ENCODE measurements at regions not wholly inside any gene's neighbourhood (a gene's known extent, or its start where the extent isn't known, plus 50 kb on each side); places are given as distances from the start of the nearest gene placed in this dataset.

DNA sequence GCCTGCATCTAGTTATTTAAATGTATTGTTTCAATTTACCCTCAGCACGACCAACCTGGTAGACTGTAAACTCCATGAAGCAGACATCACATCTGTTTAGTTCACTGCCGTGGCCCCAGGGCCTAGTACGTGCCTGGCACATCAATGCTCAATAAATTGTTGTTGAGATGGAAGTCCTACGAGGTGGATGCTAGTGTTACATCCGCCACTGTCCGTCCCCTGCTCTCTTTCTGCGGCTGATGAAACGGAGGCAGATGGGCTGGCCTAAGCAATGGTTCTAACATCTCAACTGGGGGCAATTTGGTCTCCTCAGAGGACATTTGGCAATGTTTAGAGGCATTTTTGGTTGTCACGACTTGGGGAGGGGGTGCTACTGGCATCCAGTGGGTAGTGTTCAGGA lies 121.4 kb upstream of the IGSF21 start:
- H4K91ac ChIP-seq (ENCODE audit: low read depth, low read length, poor library complexity) = no peak overlapping the region
- H2BK12ac ChIP-seq (ENCODE audit: low read length) = no peak overlapping the region
- no CpG with 5 or more reads among the region's 9 CpGs for WGBS, 2 donors (ENCODE audit: extremely low coverage in 2 of 2, insufficient read length in 2 of 2, insufficient replicate concordance in 1 of 2)
- H3K79me1 ChIP-seq (ENCODE audit: low read depth, low read length) = no peaks in the 10 kb centered on the region
- no peak overlapping the region for H4K8ac ChIP-seq (ENCODE audit: low read depth, low read length)
- H3K14ac ChIP-seq (ENCODE audit: low read length) = no peak overlapping the region
- H2BK120ac ChIP-seq (ENCODE audit: low read depth, low read length) = peak overlapping the region; percentile 69
- H3K4ac ChIP-seq (ENCODE audit: low read length) = no peak overlapping the region
- H3K4me3 ChIP-seq (ENCODE audit: low read length in 2 of 2) = no peak overlapping the region
- H3K9ac ChIP-seq (ENCODE audit: low read depth, low read length, poor library complexity) = peak overlapping the region; percentile 24
- no peaks in the 10 kb centered on the region for H3K4me1 ChIP-seq (ENCODE audit: control insufficient read depth in 2 of 2, insufficient read depth in 1 of 2, low read depth in 1 of 2, low read length in 2 of 2)
- H3K18ac ChIP-seq (ENCODE audit: low read length) = no peak overlapping the region
- no peak overlapping the region for H2AFZ ChIP-seq (ENCODE audit: low read length)
- H2BK15ac ChIP-seq (ENCODE audit: low read length) = no peak overlapping the region
- H3K23ac ChIP-seq (ENCODE audit: low read depth, low read length, poor library complexity) = no peak overlapping the region
- no peak overlapping the region for H2AK5ac ChIP-seq (ENCODE audit: low read depth, low read length)
- no peak for DNase-seq (ENCODE audit: low spot score)
- peaks cover 0 to 1% of the 10 kb centered on the region in 2 donors for H3K9me3 ChIP-seq (replicated peaks in 1 of 2; ENCODE audit: control insufficient read depth in 2 of 2, insufficient read depth in 1 of 2, low read depth in 1 of 2, low read length in 2 of 2)
- H3K27ac ChIP-seq (replicated peaks; ENCODE audit: low read length) = no peak overlapping the region
- H3K27me3 ChIP-seq (ENCODE audit: control insufficient read depth in 3 of 3, insufficient read depth in 3 of 3, low read depth in 1 of 3, low read length in 3 of 3) = no peaks in the 10 kb centered on the region
- H3K36me3 ChIP-seq (replicated peaks in 1 of 2; ENCODE audit: control insufficient read depth in 2 of 2, insufficient read depth in 2 of 2, low read length in 2 of 2) = no peaks in the 10 kb centered on the region
- H2BK5ac ChIP-seq (ENCODE audit: low read length) = no peak overlapping the region
- H3K4me2 ChIP-seq (ENCODE audit: insufficient read depth, low read length, poor library complexity, severe bottlenecking) = no peak overlapping the region

DNA sequence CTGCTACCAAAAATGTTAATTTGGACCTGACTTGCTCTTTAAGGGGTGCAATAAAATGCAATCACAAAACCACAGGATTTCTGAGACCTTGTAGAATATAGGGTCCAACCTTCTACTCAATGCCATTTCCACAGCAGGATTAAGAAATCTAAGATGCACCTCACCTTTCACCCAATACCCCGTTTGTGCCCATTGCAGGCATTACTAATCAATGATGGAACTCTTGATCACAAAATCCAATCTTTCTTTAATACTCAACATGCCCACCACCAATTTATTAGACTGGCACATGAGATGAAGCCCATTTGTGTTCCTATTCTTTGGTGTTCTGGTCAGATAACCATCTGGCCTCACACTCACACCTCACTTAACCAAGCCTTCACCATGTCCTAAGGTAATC lies 117.2 kb upstream of the IGSF21 start:
- Histone ChIP-seq H4K91ac (ENCODE audit: low read depth, low read length, poor library complexity) (no peak overlapping the region), H3K4ac (ENCODE audit: low read length) (no peak overlapping the region), H3K23ac (ENCODE audit: low read depth, low read length, poor library complexity) (no peak overlapping the region), H2AFZ (ENCODE audit: low read length) (no peak overlapping the region), H4K8ac (ENCODE audit: low read depth, low read length) (no peak overlapping the region), H3K36me3 (replicated peaks in 1 of 2; ENCODE audit: control insufficient read depth in 2 of 2, insufficient read depth in 2 of 2, low read length in 2 of 2) (no peaks in the 10 kb centered on the region), H3K14ac (ENCODE audit: low read length) (no peak overlapping the region), H3K4me2 (ENCODE audit: insufficient read depth, low read length, poor library complexity, severe bottlenecking) (no peak overlapping the region), H2BK15ac (ENCODE audit: low read length) (no peak overlapping the region), H3K9me3 (replicated peaks in 1 of 2; ENCODE audit: control insufficient read depth in 2 of 2, insufficient read depth in 1 of 2, low read depth in 1 of 2, low read length in 2 of 2) (peaks cover 0 to 1% of the 10 kb centered on the region in 2 donors), H3K27ac (replicated peaks; ENCODE audit: low read length) (no peak overlapping the region), H3K4me3 (ENCODE audit: low read length in 2 of 2) (no peak overlapping the region), H2BK5ac (ENCODE audit: low read length) (no peak overlapping the region), H3K18ac (ENCODE audit: low read length) (no peak overlapping the region), H2BK12ac (ENCODE audit: low read length) (no peak overlapping the region), H3K79me1 (ENCODE audit: low read depth, low read length) (no peaks in the 10 kb centered on the region), H2AK5ac (ENCODE audit: low read depth, low read length) (no peak overlapping the region), H2BK120ac (ENCODE audit: low read depth, low read length) (no peak overlapping the region), H3K27me3 (ENCODE audit: control insufficient read depth in 3 of 3, insufficient read depth in 3 of 3, low read depth in 1 of 3, low read length in 3 of 3) (peaks cover 0 to under 1% (median 0%) of the 10 kb centered on the region in 3 experiments), H3K9ac (ENCODE audit: low read depth, low read length, poor library complexity) (no peak overlapping the region), H3K4me1 (ENCODE audit: control insufficient read depth in 2 of 2, insufficient read depth in 1 of 2, low read depth in 1 of 2, low read length in 2 of 2) (no peaks in the 10 kb centered on the region)
- no CpG with 5 or more reads among the region's 1 CpG for whole genome bisulfite sequencing, 2 donors (ENCODE audit: extremely low coverage in 2 of 2, insufficient read length in 2 of 2, insufficient replicate concordance in 1 of 2)
- DNase-seq (ENCODE audit: low spot score) = no peak

- H3K9ac ChIP-seq (ENCODE audit: low read depth, low read length, poor library complexity) = no peak overlapping the region
- no peak overlapping the region for H4K8ac ChIP-seq (ENCODE audit: low read depth, low read length)
- peaks cover 0 to 6% (median 0%) of the 10 kb centered on the region in 3 experiments for H3K27me3 ChIP-seq (ENCODE audit: control insufficient read depth in 3 of 3, insufficient read depth in 3 of 3, low read depth in 1 of 3, low read length in 3 of 3)
- H3K4me3 ChIP-seq (ENCODE audit: low read length in 2 of 2) = no peak overlapping the region
- H2BK15ac ChIP-seq (ENCODE audit: low read length) = no peak overlapping the region
- no peak overlapping the region for H2BK12ac ChIP-seq (ENCODE audit: low read length)
- H3K18ac ChIP-seq (ENCODE audit: low read length) = no peak overlapping the region
- H3K27ac ChIP-seq (replicated peaks; ENCODE audit: low read length) = no peak overlapping the region
- H3K23ac ChIP-seq (ENCODE audit: low read depth, low read length, poor library complexity) = no peak overlapping the region
- H3K14ac ChIP-seq (ENCODE audit: low read length) = no peak overlapping the region
- no peak overlapping the region for H2BK120ac ChIP-seq (ENCODE audit: low read depth, low read length)
- no peaks in the 10 kb centered on the region for H3K9me3 ChIP-seq (replicated peaks in 1 of 2; ENCODE audit: control insufficient read depth in 2 of 2, insufficient read depth in 1 of 2, low read depth in 1 of 2, low read length in 2 of 2)
- no peak overlapping the region for H3K4me2 ChIP-seq (ENCODE audit: insufficient read depth, low read length, poor library complexity, severe bottlenecking)
- H2BK5ac ChIP-seq (ENCODE audit: low read length) = no peak overlapping the region
- H2AFZ ChIP-seq (ENCODE audit: low read length) = no peak overlapping the region
- H3K36me3 ChIP-seq (replicated peaks in 1 of 2; ENCODE audit: control insufficient read depth in 2 of 2, insufficient read depth in 2 of 2, low read length in 2 of 2) = no peaks in the 10 kb centered on the region
- no peak overlapping the region for H2AK5ac ChIP-seq (ENCODE audit: low read depth, low read length)
- H4K91ac ChIP-seq (ENCODE audit: low read depth, low read length, poor library complexity) = no peak overlapping the region
- no peaks in the 10 kb centered on the region for H3K4me1 ChIP-seq (ENCODE audit: control insufficient read depth in 2 of 2, insufficient read depth in 1 of 2, low read depth in 1 of 2, low read length in 2 of 2)
- no peak overlapping the region for H3K4ac ChIP-seq (ENCODE audit: low read length)
- no CpG with 5 or more reads among the region's 4 CpGs for WGBS, 2 donors (ENCODE audit: extremely low coverage in 2 of 2, insufficient read length in 2 of 2, insufficient replicate concordance in 1 of 2)
- no peaks in the 10 kb centered on the region for H3K79me1 ChIP-seq (ENCODE audit: low read depth, low read length)
- no peak for DNase-seq (ENCODE audit: low spot score)
These were observed 115.6 kb upstream of the IGSF21 start for GRCh38 chr1:17991996-17992395.

DNA sequence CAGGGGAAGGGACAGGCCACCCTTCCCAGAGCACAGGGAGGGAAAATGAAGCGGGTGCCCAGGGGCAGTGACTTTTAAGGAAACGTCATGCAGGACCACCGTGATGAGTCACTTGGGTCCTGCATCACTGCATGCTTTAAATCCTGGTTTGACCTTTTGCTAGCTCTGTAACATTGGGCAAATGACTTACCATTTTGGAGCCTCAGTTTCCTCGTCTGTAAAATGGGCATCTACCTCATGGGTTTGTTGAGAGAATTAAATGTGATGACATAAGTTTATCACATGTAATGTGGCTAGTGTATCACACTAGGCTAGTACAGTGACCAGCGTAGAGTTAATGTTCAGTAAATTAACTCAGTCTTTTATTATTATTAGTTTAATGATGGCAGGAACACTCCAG lies 114.8 kb upstream of the IGSF21 start:
- Histone ChIP-seq H3K14ac (ENCODE audit: low read length) (no peak overlapping the region), H3K18ac (ENCODE audit: low read length) (no peak overlapping the region), H2BK15ac (ENCODE audit: low read length) (peak overlapping the region; percentile 6), H2BK12ac (ENCODE audit: low read length) (no peak overlapping the region), H3K4ac (ENCODE audit: low read length) (no peak overlapping the region), H4K91ac (ENCODE audit: low read depth, low read length, poor library complexity) (no peak overlapping the region), H2AFZ (ENCODE audit: low read length) (no peak overlapping the region), H3K4me2 (ENCODE audit: insufficient read depth, low read length, poor library complexity, severe bottlenecking) (no peak overlapping the region), H3K23ac (ENCODE audit: low read depth, low read length, poor library complexity) (no peak overlapping the region), H4K8ac (ENCODE audit: low read depth, low read length) (no peak overlapping the region), H3K36me3 (replicated peaks in 1 of 2; ENCODE audit: control insufficient read depth in 2 of 2, insufficient read depth in 2 of 2, low read length in 2 of 2) (no peaks in the 10 kb centered on the region), H2AK5ac (ENCODE audit: low read depth, low read length) (no peak overlapping the region), H3K4me1 (ENCODE audit: control insufficient read depth in 2 of 2, insufficient read depth in 1 of 2, low read depth in 1 of 2, low read length in 2 of 2) (no peaks in the 10 kb centered on the region), H3K4me3 (ENCODE audit: low read length in 2 of 2) (peak overlapping the region in 1 of 2 donors; percentile 59), H3K79me1 (ENCODE audit: low read depth, low read length) (no peaks in the 10 kb centered on the region), H3K27me3 (ENCODE audit: control insufficient read depth in 3 of 3, insufficient read depth in 3 of 3, low read depth in 1 of 3, low read length in 3 of 3) (peaks cover 0 to 9% (median 0%) of the 10 kb centered on the region in 3 experiments), H2BK5ac (ENCODE audit: low read length) (no peak overlapping the region), H2BK120ac (ENCODE audit: low read depth, low read length) (no peak overlapping the region), H3K27ac (replicated peaks; ENCODE audit: low read length) (no peak overlapping the region), H3K9ac (ENCODE audit: low read depth, low read length, poor library complexity) (no peak overlapping the region), H3K9me3 (replicated peaks in 1 of 2; ENCODE audit: control insufficient read depth in 2 of 2, insufficient read depth in 1 of 2, low read depth in 1 of 2, low read length in 2 of 2) (no peaks in the 10 kb centered on the region)
- no CpG with 5 or more reads among the region's 5 CpGs for WGBS, 2 donors (ENCODE audit: extremely low coverage in 2 of 2, insufficient read length in 2 of 2, insufficient replicate concordance in 1 of 2)
- DNase-seq (ENCODE audit: low spot score) = no peak
